GM21360 (cell line): ENCODE measurements at regions not wholly inside any gene's neighbourhood (a gene's known extent, or its start where the extent isn't known, plus 50 kb on each side); places are given as distances from the start of the nearest gene placed in this dataset.
"Not testable (repeated sequence)": the region's sequence is repeated elsewhere in the genome, so short reads cannot be mapped to it uniquely, and the experiment has no call there.

Experiments used
- ATAC-seq: cut with Tn5 transposase; IDR thresholded peaks from one replicate; pipeline ENCODE4 v1.9.1; 2021; ENCODE audit warnings: mild to moderate bottlenecking, moderate library complexity; ENCODE audit not compliant: unreplicated experiment

GRCh38 chr5:104367978-104368377, 805.4 kb upstream of the NUDT12 start:
- no peak for ATAC-seq

DNA sequence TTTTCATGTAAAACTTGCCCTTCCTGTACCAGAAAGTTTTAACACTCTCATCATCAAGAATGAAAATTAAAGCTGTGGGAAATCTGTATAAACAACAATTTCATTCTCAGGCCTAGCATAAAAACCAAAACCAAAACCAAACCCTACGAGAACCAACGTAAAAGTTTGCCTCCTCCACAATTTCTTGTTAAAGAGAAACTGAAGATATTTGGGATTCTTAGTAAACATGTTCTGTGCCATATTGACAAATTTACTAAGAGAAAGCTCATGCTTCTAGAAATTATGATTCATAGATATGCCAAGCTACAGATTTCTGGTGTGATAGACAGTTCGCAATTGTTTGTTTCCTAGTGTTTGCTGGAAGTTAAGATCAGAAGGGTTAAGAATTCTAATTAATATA, 801.0 kb upstream of the NUDT12 start:
- ATAC-seq, result no peak

GRCh38 chr5:104361932-104362331, 799.3 kb upstream of the NUDT12 start:
- ATAC-seq, result no peak

DNA sequence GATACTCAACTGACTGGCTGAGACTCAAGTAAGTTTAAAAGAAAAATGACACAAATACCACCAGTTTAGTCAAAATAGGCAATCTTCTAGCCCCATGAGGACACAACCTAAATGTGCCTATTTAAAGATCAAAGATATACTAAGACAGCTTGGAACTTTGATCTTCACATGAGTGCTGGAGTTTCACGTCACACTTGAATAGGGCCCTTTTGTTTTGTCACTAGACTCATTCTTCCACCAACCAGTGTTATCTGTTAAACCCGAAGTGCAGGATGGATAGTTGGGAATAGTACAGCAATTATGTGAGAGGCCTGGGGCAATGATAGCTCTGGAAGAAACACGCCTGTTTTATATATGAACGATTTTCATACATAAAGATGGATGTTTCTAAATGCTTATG, 792.8 kb upstream of the NUDT12 start:
- no peak for ATAC-seq

GRCh38 chr5:104353371-104353770, 790.8 kb upstream of the NUDT12 start:
- ATAC-seq, result no peak

GRCh38 chr5:104352954-104353353, 790.4 kb upstream of the NUDT12 start:
- no peak for ATAC-seq

- ATAC-seq, result no peak
Measured at GRCh38 chr5:104347119-104347708, 784.6 kb upstream of the NUDT12 start.

DNA sequence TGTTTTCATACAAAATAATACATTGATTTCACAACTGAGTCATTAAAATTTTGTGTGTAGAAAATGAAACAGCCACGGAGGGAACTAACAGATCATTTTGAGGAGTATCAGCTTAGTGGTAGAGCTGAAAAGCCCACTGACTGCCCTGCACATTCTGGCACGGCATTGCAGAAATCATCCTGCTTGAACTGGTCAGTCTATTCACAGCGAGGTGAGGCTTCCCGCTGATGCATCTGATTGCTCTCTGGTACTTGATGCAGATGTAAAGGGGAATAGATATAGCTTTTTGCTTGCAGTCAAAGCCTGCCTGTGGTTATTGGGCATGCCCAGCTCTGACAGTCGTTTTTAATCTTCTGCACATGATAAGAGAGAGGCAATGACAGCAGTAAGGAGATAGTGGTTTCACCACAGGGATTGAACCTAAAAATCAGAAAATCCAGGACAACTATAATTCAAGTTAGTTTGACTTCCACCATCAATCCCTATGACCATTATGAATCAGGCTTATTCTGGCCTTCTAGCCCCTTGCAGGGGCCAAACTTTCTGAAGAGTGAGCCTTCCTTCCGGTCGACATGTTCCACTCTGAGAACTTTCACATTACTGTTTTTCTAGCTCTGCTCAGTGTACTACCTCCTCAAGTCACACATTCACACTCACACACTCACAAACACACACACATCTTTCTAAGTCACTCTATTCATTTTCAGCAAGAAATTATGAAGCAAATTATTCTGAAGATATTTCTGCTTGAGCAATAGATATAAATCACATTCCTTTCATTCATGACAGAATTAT, 782.8 kb upstream of the NUDT12 start:
- ATAC-seq, result no peak

- ATAC-seq, result no peak
Measured at GRCh38 chr5:104344809-104345208, 782.2 kb upstream of the NUDT12 start.

GRCh38 chr5:104327801-104328200, 765.2 kb upstream of the NUDT12 start:
- ATAC-seq, result no peak

DNA sequence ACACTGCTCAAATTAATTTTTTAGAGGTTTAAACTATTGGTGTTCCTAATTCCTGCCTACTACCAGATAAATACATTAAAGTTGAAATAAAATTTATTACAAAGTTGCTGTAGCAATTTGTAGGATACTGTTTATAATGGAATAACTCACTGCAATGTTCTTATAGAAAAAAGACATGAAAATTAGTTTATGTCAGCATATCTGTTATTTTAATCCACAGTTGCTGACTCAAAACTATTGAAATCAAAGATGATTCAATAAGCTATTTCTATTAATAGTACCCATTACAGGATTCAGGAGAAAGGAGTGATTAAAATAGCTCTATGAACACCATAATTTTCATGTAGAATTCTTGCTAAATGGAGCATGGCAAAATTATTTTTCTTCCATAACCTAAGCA, 764.4 kb upstream of the NUDT12 start:
- no peak for ATAC-seq

GRCh38 chr5:104325356-104325755, 762.8 kb upstream of the NUDT12 start:
- no peak for ATAC-seq

GRCh38 chr5:104316676-104317075, 754.1 kb upstream of the NUDT12 start:
- not testable (repeated sequence) for ATAC-seq

- no peak for ATAC-seq
Measured at GRCh38 chr5:104312481-104312880, 749.9 kb upstream of the NUDT12 start.

GRCh38 chr5:104305602-104306001, 743.0 kb upstream of the NUDT12 start:
- no peak for ATAC-seq

DNA sequence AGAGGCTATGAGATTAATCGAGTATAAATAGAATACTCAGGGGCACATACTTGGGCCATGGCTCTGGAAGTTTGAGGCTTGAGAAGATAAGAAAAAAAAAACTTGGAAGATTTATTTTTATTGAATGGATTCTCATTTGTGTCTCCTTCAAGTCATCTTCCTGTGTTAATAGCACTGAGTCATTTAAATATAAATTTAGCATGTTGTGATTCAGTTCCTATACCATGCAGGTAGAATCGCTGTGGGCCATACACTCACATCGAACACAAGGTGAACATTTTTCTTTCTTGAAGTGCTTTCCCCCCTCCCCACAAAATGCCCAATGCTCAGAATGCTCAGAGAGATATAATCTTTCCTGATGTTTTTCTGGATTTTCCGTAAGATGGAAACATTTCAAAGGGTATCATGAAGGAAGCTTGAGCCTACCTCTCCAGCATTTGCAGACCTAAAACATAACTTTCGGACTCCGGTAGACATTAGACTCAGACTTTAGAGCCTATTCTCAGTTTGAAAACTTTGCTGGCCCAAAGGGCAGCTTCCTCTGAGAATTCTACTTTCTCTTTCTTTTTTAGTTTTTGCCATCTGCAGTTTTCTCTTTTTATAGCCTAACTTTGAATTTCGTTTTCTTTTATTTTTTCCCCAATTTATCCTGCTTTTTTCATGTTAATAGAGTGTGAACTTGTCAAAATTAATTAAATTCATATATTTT, 737.6 kb upstream of the NUDT12 start:
- no peak for ATAC-seq

DNA sequence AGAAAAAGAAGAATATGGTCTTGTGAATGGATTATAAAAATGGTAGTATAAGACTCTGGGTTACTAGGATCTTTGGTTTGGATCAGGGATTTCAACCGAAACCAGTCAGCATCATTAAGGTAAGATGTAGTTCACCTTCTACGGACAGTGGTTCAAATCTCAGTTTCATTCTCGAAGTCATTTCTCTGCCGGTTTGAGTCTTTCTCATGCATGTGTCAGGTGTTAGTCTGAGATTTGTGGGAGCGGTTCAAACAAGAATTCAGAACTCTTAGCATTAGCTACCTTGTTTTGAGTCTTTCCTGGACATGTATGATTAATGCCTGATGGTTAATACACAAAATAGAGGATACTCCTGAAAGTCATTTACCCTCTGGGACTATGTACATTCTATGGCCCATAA, 735.9 kb upstream of the NUDT12 start:
- no peak for ATAC-seq

- ATAC-seq, result no peak
Measured at GRCh38 chr5:104297076-104297475, 734.5 kb upstream of the NUDT12 start.

- ATAC-seq, result no peak
Measured at GRCh38 chr5:104295991-104296390, 733.4 kb upstream of the NUDT12 start.

DNA sequence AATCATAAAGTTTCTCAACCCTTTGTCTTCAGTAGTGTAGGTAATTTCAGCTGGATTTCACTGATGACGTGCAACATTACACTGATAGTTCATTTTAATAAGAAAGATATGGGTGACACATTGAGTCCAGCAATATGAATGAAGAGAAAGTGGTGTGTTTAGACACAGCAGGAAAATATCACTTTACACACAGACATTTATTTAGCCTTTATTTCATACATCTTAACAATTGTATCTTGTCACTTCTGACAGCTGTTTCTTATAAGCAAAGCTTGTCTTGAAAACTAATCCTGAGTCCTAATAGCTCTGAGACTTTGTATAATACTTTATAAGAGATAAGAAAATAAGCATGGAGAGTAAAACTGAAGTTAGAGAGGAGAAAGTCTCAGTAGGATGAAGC, 720.5 kb upstream of the NUDT12 start:
- ATAC-seq, result no peak

DNA sequence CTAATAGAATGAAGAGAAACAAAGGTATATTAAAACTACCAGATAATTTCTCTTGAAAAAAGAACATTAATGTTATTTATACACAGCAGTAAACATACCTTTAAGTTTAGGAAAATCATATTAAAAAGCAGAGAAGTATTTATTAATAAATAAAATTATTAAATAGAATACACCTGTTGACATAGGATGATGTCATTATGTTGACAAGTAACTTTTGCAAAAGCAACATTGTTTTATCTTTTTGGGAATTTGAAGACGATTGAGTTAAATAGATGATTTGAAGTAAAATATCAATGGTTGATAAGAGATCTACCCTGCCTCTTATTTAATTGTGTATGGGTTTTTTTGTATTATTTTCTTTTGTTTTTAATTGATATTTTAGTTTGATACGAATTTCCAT, 711.1 kb upstream of the NUDT12 start:
- ATAC-seq, result no peak
